Skin of body (tissue), 1 donor: ENCODE measurements at regions not wholly inside any gene's neighbourhood (a gene's known extent, or its start where the extent isn't known, plus 50 kb on each side); places are given as distances from the start of the nearest gene placed in this dataset.

Experiments
- DNase-seq: peaks from one replicate; lab custom pipeline; 2025; lab: John Stamatoyannopoulos, UW

DNA sequence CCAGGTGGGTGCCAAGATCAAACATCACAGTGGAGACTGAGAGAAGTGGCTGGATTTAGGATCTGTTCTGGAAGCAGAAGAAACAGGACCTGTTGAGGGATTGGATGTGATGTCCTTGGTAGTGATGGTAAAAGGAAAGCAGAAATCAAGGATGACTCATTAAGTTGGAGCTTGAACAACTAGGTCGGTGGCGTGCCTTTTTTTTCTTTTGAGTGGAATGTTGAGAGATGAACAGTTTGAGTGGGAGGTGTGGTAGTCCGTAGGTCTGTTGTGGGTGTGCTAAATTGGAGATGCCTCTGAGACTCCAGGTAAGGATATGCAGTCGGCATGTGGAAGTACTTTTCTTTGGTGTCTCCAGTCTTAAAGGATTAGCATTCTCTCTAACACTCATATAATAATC lies 92.1 kb upstream of the IL12B start:
- DNase-seq: no peak

DNA sequence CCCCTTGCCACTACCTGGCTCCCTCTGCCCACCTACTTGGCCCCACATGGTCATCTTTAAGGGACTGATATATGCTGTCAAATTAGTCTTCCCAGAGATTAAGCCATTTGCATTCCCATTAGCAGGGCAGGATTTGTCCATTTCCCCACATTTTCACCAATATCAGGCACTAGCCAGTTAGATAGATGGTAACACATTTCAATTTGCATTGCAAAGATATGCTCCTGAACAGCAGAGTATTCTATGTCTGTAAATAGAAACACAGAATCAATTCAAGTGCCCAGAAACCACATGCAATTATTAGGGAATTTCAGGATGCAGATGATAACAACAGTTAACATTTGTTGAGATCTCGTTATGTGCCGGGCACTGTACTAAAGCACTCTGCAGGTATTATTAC lies 92.6 kb upstream of the IL12B start:
- DNase-seq: no peak

DNA sequence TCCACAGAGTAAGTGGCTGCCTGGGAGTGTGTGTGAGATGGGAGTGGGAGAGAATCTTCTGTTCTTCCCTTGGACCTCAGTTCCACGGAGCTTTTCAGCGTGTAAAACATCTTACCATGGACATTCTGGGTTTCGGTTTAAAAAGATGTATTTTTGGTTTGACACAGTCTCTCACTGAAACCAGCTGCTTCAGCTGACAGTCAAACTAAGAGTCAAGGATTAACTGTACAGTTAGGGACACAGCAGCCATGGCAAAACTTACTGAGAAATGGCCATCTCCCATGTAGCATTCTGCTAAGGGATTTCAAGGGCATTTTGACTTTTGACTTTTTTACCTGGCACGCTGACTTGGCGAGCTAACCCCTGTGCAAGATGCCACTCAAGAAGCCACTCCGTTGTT lies 93.8 kb upstream of the IL12B start:
- DNase-seq: no peak

DNA sequence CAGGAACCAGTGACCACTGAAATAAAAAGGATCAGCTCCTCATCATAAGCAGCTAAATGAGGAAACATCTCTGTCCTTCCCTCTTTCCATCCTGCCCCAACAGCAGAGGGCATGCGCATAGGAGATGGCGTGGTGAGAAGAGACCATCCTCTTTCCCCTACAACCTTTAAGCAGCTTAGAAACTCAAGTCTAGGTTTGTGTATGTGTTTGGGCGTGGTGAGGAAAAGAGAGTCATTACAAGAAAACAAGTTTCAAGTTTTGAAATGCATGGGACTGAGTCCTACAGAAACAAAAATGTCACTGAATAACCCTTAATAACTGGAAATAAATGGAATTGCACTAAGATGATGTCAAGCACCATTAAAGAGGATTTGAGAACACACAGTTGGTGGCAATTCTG lies 96.4 kb upstream of the IL12B start:
- no peak for DNase-seq

DNA sequence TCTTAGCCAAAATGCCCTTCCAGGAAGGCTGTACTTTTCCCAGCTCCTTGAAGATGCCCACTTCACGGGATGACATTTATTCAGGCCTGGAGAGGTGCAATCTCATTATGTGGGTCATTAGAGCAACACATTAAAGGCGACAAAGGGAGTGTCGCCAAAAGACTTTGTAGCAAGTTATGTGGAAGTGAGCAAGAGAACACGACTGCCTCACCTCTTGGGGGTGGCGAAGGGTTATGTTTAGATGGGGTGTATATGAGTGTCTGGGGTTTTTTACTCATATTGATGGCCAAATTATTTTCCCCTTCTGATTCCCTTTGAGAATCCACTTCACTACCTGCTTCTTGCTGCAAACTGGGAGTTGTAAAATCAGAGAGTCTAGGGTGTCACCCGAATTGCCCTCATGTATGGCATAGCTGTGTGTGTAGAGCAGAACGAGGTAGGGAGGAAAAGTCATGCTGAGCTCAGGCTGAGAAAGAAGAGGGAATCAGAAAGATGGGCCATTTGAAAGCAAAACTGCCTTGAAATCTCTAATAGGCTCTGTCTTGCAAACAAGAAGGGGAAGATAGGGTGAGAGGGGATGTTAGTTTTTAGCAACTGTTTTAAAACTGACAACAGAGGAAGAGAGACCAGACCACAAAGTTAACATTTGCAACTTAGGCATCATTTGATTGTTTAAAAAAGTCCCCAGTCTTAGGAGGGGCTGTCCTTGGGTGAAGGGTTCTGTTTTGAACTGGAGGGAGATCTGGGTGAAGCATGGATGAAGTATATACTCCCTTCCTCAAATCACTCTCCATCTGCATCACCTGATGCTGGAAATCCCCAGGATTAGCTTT lies 97.1 kb upstream of the IL12B start:
- DNase-seq: no peak

DNA sequence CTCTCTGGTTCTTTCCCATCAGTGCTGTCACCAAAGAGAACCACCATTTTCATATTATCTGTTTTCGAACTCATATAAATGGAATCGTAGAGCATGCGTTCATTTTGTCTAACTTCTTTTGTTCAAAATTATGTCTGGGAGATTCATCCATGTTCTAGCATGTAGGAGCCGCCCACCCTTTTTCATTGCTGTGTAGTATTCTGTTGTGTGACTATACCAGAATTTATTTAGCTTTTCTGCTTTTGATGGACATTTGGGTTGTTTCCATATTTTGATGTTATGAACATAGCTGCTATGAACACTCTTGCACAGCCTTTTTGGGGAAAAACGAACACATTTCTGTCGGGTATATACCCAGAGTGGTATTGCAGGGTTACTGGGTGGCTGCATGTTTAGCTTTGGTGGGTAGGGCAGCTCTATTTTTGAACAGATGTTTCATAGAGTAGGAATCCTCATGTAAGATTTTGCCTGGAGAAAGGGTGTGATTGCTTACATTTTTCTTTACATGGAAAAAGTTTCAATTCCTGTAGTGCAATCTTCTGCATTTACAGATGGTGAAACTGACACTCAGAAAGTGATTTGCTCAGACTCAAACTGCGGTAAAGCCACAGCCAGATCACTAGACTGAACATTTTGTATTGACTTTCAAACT lies 100.2 kb upstream of the IL12B start:
- DNase-seq: no peak

DNA sequence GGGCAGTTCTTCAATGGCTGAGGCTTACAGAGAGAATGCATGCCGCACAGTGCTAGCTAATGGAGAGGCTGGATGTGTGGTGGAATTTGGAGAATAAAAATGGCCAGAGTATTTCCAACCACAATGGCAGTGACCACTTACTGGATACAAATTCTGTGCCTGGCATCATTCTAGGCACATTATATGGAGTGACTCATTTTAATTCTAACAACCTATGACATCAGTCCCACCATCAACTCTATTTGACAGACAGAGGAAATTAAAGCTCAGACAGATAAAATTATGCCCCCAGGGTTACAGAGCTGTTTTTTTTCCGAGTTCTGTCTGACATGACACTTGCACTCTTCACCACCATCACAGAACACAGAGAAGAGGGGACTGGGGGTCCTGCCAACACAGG lies 105.6 kb upstream of the IL12B start:
- DNase-seq: no peak

DNA sequence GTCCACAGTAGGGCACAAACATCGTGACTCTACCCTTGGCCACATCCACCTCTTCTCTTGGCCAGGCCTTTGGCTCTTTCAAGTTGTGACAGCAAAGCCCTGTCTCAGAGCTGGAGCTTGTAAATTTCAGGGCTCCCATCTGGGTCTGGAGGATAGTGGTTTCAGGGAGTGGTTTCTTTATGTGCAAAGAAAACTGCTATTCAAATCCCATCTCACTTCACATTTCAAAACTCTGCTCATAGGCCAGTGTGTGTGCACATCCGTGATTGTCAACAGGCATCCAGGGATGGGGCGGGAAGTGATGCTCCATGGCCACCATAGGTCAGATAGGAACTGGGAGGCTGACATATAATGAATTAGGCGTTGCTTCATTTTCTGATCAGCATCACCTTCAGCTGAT lies 107.8 kb upstream of the IL12B start:
- DNase-seq: no peak

DNA sequence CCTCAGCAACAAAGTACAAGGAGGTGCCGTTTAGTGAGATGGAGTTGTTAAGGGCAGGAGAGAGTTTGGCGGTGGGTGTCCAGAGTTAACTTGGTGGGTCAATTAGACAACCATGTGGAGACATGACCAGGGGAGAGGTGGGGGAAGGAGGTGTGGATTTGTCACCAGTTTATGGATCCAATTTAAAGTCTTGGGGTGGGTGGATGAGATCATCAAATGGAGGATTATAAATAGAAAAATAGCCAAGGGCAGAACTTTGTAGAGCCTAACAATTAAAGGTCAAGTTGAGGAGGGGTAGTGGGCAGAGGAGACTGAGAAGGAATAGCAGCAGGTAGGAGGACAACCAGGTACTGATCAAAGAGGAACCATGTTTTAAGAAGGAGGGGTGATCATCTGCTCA lies 108.7 kb upstream of the IL12B start:
- no peak for DNase-seq

DNA sequence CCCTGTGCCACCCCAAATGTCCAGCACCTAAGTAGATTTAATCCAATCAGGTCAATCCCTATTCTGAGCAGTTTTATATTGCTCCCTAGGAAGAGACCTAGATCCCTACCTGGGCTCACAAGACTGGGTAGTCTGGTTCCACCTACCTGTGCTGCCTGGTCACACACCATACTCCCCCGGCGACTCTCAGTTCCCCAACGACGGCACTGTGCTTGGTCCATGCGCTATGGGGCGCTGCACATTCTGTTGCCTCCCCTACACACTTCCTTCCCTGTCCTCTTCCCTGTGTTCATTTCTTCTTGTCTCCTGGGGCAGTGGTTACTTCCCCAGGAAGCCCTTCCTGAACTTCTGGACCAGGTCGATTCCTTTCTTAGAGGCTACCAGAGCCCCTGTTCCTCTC lies 109.9 kb upstream of the IL12B start:
- DNase-seq: no peak

DNA sequence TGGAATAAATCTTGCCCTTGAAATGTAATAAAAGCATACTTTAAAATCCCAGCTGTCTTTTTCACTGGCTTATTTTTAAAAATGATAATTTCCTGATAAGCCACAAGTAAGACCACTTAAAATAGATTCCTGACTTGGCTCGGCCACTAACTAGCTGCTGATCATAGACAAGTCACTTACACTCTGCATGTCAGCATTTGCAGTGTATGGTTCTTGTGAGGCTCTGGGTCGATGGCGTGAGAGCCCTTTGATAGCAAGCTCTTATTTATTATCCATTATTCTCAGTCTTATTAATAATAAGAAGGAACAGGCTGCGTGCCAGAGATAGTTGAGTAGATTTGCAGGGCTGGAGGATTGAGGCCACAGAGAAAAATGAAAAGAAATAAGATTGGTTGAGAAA lies 110.7 kb upstream of the IL12B start:
- DNase-seq: no peak

DNA sequence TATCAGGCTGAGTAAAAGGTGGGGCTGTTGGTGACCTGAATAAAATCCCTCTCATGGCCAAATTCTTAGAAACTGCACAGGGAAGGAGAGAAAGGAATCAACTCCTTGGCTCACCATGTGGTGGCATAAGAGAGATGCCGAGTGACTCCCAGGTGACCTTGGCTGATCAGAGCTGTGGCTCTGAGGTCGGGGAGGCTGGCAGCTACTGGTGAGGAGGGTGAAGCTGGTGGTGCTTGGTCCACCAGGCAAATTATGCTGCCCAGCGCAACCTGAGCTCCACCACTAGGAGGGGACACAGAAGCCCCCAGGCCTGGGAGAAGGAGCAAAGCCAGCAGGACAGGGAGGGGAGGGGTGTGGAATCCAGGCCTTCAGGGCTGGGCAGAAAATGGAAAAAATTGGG lies 111.2 kb upstream of the IL12B start:
- no peak for DNase-seq

DNA sequence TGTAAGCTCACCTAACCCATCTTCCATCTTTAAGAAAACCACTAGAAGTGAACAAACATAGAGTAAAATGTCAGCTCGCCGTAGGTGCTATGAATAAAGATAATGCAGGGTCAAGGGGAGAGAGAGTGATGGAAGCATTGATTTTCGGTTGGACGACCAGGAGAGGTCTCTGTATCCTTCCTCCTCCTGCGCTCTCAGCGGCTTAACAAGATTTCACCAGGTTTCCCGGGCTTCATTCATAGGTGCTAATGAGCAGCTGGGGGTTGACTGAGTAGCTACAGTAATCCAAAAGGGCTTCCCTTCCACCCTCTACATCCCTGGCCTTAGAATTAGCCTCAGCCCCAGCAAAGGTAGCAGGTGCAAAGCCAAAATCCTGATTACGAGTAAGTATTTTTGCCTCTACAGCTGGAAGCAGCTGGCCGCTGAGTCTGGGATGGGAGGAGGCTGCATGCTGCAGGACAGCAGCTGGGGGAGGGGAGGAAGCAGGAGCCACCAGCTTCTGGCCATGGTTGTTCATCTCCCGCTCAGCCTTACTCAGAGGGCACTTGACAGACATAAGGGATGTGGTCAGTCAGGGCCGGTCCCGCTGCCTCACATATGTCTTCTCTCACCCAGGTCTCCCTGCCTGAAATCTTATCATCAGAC lies 112.0 kb upstream of the IL12B start:
- no peak for DNase-seq

DNA sequence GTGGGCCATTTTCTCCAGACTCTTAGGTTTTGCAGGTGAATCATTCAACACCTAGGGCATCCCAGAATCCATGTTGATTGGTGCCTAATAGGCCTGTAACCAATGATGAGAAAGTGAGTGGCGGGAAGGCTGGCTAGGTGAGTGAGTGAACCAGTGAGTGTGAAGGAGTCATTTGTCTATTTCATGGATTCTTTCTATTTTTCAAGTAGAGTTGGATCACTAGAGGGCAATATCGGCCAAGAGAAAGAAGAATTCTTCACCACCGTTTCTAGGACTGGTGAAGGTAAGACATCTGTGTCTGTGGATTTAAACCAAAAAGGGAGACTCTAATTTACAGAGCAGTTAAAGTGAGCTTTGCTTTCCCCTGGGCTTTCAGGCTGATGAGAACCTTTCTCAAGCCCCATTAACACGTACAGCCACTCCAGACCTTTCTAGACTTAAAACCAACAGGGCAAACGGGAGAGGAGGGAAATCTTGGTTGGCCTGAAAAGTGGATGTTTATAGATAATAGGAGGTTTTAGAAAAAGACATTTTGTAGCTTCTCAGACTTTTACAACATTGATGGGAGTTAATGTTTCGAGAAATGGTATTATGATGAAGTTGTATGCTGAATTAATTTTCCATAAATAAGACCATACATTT lies 114.3 kb upstream of the IL12B start:
- DNase-seq: no peak

DNA sequence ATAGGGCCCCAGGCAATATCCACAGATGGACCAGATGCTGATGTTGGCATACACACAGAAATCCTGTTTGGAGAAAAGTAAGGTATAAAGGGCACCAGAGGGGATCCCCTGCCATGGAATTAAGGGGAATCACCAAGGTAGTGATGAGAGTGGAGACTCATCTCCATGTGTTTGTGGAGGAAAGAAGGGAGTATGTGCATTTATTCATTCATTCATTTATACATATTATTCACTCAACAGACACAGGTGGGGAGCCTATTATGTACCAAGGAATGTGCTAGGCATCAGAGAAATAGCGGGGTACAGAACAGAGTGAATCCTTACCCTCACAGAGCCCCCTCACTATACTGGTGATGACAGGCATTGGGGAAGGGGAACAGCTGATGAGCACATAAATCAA lies 116.8 kb upstream of the IL12B start:
- DNase-seq: no peak

DNA sequence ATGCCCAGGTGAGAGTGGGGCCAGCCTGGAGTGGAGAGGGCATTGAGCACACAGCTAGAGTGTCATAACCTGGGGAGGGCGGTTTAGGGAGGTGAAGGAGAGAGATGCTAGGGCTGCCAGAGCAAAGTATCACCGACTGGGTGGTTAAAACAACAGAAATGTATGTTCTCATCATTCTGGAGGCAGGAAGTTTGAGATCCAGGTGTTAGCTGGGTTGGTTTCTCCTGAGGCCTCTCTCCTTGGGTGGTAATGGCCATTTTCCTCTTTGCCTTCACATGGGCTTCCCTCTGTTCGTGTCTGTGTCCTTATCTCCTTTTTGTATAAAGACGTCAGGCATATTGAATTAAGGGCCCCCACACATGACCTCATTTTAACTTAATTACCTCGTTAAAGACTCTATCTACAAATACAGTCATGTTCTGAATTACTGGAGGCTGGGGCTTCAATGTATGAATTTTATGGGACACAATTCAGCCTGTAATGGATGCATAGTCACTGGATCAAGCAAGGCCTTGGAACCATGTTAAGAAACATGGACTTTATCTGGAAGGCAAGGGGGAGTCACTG lies 118.6 kb upstream of the IL12B start:
- DNase-seq: no peak

DNA sequence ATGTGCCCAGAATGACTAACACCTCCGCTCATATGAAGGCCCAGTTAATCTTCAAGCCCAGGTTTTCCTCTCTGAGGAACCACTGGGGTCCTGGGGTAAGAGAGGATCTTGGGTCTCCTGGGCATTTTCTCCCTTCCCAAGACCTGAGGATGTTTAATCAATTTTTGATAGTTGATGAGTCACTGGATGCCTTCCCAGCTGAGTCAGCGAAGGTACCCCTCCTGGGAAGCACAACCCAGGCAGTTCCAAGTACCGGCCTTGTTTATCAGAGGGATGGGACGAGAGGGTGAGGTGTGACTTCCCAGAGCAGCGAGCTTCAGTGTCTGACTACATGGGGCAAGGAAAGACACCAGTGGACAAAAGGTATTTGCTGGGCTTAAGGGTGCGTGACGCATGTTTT lies 119.6 kb upstream of the IL12B start:
- DNase-seq: no peak

DNA sequence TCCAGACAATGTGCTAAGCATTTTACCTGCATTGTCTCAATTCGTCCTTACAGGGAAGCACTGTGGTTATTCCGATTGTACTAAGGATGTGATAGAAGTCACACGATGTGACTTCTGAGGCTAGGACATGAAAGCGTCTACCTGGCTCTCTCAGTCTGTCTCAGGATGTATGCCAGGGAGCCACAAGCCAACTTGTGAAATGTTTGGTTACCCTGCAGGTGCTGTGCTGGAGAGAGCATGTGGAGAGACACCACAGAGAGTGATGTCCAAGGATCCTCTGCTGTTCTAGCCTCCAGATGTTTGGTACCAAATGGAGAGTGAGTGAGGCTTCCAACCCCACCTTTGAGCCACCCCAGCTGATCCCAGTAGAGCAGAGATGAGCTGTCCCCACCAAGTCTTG lies 120.1 kb upstream of the IL12B start:
- DNase-seq: no peak

DNA sequence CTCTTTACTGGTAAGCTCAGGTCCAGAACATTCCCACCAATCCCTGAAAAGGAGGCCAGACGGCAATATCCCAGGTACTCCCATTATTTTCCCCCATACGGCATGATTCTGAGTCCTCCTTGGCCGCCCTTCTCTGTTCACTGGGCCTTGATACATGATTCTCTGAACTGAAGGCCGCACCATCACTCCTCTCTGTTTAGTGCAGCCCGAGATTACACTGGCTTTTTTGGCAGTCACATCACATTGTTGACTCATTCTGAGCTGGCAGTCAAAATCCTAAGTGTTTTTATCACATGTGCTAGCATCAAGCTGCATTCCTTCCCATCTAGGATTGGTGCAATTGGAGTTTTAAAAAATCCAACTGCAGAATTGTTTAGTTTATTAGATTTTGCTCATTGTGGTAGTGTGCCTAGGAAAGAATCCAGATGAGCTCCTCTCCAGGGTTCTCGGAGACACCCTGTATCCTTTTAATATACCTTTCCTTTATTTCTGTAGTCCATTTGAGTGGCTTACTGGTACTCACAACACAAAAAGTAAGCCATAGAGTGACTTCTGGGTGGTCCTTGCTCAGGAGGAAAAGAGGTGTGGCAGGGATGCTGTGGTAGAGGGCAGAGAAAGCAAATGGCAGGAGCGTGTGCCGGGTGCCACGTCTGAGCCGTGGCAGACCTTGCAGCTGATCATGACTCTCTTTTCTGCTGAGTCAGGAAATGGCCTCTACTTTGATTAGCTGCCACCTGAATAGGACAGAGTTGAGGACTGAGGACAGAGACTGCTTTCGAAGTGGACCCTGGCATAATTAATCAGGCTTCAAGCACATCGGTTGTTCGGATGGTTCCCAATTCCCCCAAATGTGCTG lies 121.1 kb upstream of the IL12B start:
- peak; percentile 85 for DNase-seq

DNA sequence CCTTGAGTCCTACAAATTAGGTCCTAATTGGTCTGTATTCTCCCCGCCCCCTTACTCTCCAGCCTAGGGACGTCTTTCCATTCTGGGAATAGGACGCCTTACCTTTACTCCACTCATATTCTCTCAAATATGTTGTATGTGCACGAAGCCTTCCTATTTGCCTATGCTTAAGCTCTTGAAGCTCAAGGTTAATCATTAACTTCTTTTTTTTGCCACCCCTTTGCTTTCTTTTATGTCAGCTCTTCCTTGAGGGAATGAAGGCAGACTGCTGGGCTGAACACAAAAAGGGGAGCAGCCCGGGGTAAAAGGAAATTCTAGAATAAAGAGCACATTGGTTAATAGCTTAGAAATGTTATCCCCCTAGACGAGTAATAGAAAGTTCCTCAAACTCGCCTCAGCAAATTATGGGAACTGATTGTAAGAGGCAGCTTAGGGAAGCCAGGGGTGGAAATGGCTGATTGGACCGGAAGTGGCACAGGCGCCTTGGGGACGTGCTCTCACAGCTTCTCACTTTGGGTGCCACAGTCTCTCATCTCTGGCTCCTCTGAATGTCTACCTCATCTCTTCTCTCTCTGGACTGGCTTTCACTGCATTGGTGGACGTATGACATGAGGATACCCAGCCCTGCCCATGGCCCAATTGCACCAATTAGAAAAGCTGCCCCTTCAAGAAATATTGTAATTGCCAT lies 122.3 kb upstream of the IL12B start:
- DNase-seq: no peak
